GM21825 (cell line): ENCODE measurements at regions not wholly inside any gene's neighbourhood (a gene's known extent, or its start where the extent isn't known, plus 50 kb on each side); places are given as distances from the start of the nearest gene placed in this dataset.
"Not testable (repeated sequence)": the region's sequence is repeated elsewhere in the genome, so short reads cannot be mapped to it uniquely, and the experiment has no call there.

Source experiments
- ATAC-seq: cut with Tn5 transposase; IDR thresholded peaks from one replicate; pipeline ENCODE4 v1.9.1; 2021; ENCODE audit warnings: mild to moderate bottlenecking, moderate library complexity; ENCODE audit not compliant: unreplicated experiment

- no peak for ATAC-seq
Observed at GRCh38 chr10:3580565-3580964, 204.4 kb downstream of the KLF6 start.

GRCh38 chr10:3579845-3580244 is 205.2 kb downstream of the KLF6 start:
- no peak for ATAC-seq

- no peak for ATAC-seq
Observed at GRCh38 chr10:3578682-3579081, 206.3 kb downstream of the KLF6 start.

GRCh38 chr10:3578159-3578558 is 206.8 kb downstream of the KLF6 start:
- ATAC-seq, result no peak

GRCh38 chr10:3574451-3574850 is 210.6 kb downstream of the KLF6 start:
- no peak for ATAC-seq

- no peak for ATAC-seq
Observed at GRCh38 chr10:3573498-3573897, 211.5 kb downstream of the KLF6 start.

- no peak for ATAC-seq
Observed at GRCh38 chr10:3571310-3571825, 213.6 kb downstream of the KLF6 start.

GRCh38 chr10:3570855-3571266 is 214.1 kb downstream of the KLF6 start:
- no peak for ATAC-seq

- ATAC-seq, result no peak
Observed at GRCh38 chr10:3570131-3570729, 214.8 kb downstream of the KLF6 start.

- no peak for ATAC-seq
Observed at GRCh38 chr10:3568983-3569382, 216.0 kb downstream of the KLF6 start.

GRCh38 chr10:3568392-3568791 is 216.6 kb downstream of the KLF6 start:
- no peak for ATAC-seq

- ATAC-seq, result no peak
Observed at GRCh38 chr10:3567291-3567963, 217.6 kb downstream of the KLF6 start.

- ATAC-seq, result no peak
Observed at GRCh38 chr10:3566627-3567026, 218.4 kb downstream of the KLF6 start.

GRCh38 chr10:3564346-3565002 is 220.5 kb downstream of the KLF6 start:
- no peak for ATAC-seq

- ATAC-seq, result no peak
Observed at GRCh38 chr10:3563298-3563697, 221.7 kb downstream of the KLF6 start.

- ATAC-seq, result not testable (repeated sequence)
Observed at GRCh38 chr10:3560628-3561027, 224.4 kb downstream of the KLF6 start.

GRCh38 chr10:3559527-3559926 is 225.5 kb downstream of the KLF6 start:
- no peak for ATAC-seq

- no peak for ATAC-seq
Observed at GRCh38 chr10:3559011-3559410, 226.0 kb downstream of the KLF6 start.

GRCh38 chr10:3556191-3557017 is 228.6 kb downstream of the KLF6 start:
- not testable (repeated sequence) for ATAC-seq

- ATAC-seq, result no peak
Observed at GRCh38 chr10:3554121-3554522, 230.9 kb downstream of the KLF6 start.

- ATAC-seq, result no peak
Observed at GRCh38 chr10:3552281-3552680, 232.7 kb downstream of the KLF6 start.
